ENCODE measurements at regions not wholly inside any gene's neighbourhood (a gene's known extent, or its start where the extent isn't known, plus 50 kb on each side); places are given as distances from the start of the nearest gene placed in this dataset.

DNA sequence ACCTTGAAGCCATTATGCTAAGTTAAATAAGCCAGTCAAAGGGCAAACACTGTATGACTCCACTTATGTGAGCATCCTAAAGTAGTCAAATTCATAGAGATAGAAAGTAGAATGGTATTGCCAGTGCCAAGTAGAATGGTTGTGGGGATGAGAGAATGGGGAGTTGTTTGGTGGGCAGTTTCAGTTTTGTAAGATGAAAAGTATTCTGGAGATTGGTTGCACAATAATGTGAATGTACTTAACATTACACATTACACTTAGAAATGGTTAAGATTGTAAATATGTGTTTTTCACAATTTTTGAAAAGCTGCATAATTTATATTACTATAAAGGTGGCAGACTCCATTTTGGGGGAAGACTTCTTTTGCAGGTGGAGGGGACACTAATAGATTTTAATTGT is 51.3 kb upstream of the CARMIL1 start:
- TF ChIP-seq JUND (IDR thresholded peaks at IDR 0.05; ENCODE audit: low read depth) = no peak
- in situ Hi-C loops (cut with HindIII; ENCODE audit: low pct_unique_long_range_greater_than_20kb, low sequenced_read_pairs) = no loop called here

More for the DNA sequence above, 51.3 kb upstream of the CARMIL1 start:
- DNase-seq (ENCODE audit: low read depth in 1 of 2, low spot score in 1 of 2) = no peak

Data from T47D (cell line).